GM12878 (cell line): ENCODE measurements at regions not wholly inside any gene's neighbourhood (a gene's known extent, or its start where the extent isn't known, plus 50 kb on each side); places are given as distances from the start of the nearest gene placed in this dataset.

Experiments
- ATF3 ChIP-seq: IDR thresholded peaks from 2 replicates; pipeline ENCODE4 v1.6.1; 2011; ENCODE audit warnings: low read depth, mild to moderate bottlenecking, low read length, moderate library complexity, borderline replicate concordance; ENCODE audit errors: extremely low read depth
- CBX3 ChIP-seq: fragments of 200-600 bp; sonication (generic); IDR thresholded peaks from 2 replicates; pipeline ENCODE4 v1.6.1; 2016; ENCODE audit warnings: low read depth, borderline replicate concordance
- CUX1 ChIP-seq: IDR thresholded peaks from 2 replicates; pipeline ENCODE4 v1.6.1; 2012; ENCODE audit warnings: improper control_type of control experiment, low read depth, low read length; ENCODE audit not compliant: insufficient replicate concordance
- ESRRA ChIP-seq: IDR thresholded peaks from 2 replicates; pipeline ENCODE4 v1.6.1; 2012; ENCODE audit warnings: mild to moderate bottlenecking, low read length, improper control_type of control experiment
- FOXM1 ChIP-seq: IDR thresholded peaks from 2 replicates; pipeline ENCODE4 v1.6.1; 2012; ENCODE audit warnings: low read depth, mild to moderate bottlenecking, inconsistent platforms, low read length, moderate library complexity
- HCFC1 ChIP-seq: fragments of 150-350 bp; IDR thresholded peaks from 2 replicates; pipeline ENCODE4 v1.6.1; 2014; ENCODE audit warnings: low read length
- IRF4 ChIP-seq: IDR thresholded peaks from 2 replicates; pipeline ENCODE4 v1.6.1; 2011; ENCODE audit warnings: low read depth, low read length
- KAT2A ChIP-seq: conservative IDR thresholded peaks from 2 replicates; pipeline ENCODE4 v1.6.1; 2011; ENCODE audit warnings: low read depth, low read length; ENCODE audit not compliant: control insufficient read depth
- NFIC ChIP-seq: IDR thresholded peaks from 2 replicates; pipeline ENCODE4 v1.6.1; 2012; ENCODE audit warnings: low read depth, mild to moderate bottlenecking, inconsistent platforms, low read length, moderate library complexity
- NFYB ChIP-seq: IDR thresholded peaks from 2 replicates; pipeline ENCODE4 v1.6.1; 2011; ENCODE audit warnings: low read depth, mild to moderate bottlenecking, low read length, improper control_type of control experiment, moderate library complexity; ENCODE audit not compliant: insufficient read depth
- PAX8 ChIP-seq: fragments of 450-650 bp; IDR thresholded peaks from 2 replicates; pipeline ENCODE4 v1.6.1; 2017; ENCODE audit warnings: mild to moderate bottlenecking, moderate library complexity
- RAD51 ChIP-seq: fragments of 450-650 bp; IDR thresholded peaks from 2 replicates; pipeline ENCODE4 v1.6.1; 2016; ENCODE audit warnings: moderate library complexity, mild to moderate bottlenecking, inconsistent platforms
- RFX5 ChIP-seq: IDR thresholded peaks from 2 replicates; pipeline ENCODE4 v1.6.1; 2011; ENCODE audit warnings: low read depth, low read length, improper control_type of control experiment
- ZBTB40 ChIP-seq: fragments of 450-650 bp; IDR thresholded peaks from 2 replicates; pipeline ENCODE4 v1.6.1; 2016; ENCODE audit warnings: mild to moderate bottlenecking, moderate library complexity, borderline replicate concordance
- ZNF274 ChIP-seq: IDR thresholded peaks from one replicate; pipeline ENCODE4 v1.8.0; 2011; ENCODE audit not compliant: insufficient read length, insufficient read depth
- TF ChIP-seq, protein P1 (sequence below): IDR thresholded peaks from 2 replicates; pipeline ENCODE4 v1.6.1; 2012; ENCODE audit warnings: low read length, inconsistent platforms

GRCh38 chr3:5428607-5429516 is 241.4 kb downstream of the EDEM1 start (continued):
- TF ChIP-seq RFX5 (no peak), IRF4 (peak; percentile 68; the same call in 1 of the 2 replicates), CBX3 (no peak), ZBTB40 (no peak), CUX1 (no peak), FOXM1 (peak; percentile 94), RAD51 (no peak), NFYB (no peak), ESRRA (no peak), PAX8 (no peak), KAT2A (no peak), ATF3 (no peak), NFIC (peak; percentile 88), ZNF274 (no peak), HCFC1 (no peak)
- TF ChIP-seq, protein P1, sequence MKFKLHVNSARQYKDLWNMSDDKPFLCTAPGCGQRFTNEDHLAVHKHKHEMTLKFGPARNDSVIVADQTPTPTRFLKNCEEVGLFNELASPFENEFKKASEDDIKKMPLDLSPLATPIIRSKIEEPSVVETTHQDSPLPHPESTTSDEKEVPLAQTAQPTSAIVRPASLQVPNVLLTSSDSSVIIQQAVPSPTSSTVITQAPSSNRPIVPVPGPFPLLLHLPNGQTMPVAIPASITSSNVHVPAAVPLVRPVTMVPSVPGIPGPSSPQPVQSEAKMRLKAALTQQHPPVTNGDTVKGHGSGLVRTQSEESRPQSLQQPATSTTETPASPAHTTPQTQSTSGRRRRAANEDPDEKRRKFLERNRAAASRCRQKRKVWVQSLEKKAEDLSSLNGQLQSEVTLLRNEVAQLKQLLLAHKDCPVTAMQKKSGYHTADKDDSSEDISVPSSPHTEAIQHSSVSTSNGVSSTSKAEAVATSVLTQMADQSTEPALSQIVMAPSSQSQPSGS, result peak; percentile 91
